Neural cell (in vitro differentiated cells): ENCODE measurements at regions not wholly inside any gene's neighbourhood (a gene's known extent, or its start where the extent isn't known, plus 50 kb on each side); places are given as distances from the start of the nearest gene placed in this dataset.

Source experiments
- H2AFZ ChIP-seq: fragments of 200-600, 300-800 bp; sonication (generic), shearing (Covaris generic); 2 replicates; pipeline ENCODE4 v1.6.0; 2014; ENCODE audit warnings: low read depth, mild to moderate bottlenecking, antibody characterized with exemption, low read length, moderate library complexity
- H3F3A ChIP-seq: fragments of 200-600 bp; shearing (Covaris generic); 2 replicates; pipeline ENCODE4 v1.6.1; 2016; ENCODE audit warnings: mild to moderate bottlenecking, moderate library complexity, mixed read lengths, antibody characterized with exemption, low read length; ENCODE audit not compliant: insufficient read depth, poor library complexity, severe bottlenecking
- H3K27ac ChIP-seq: fragments of 200-600, 300-800 bp; sonication (generic), shearing (Covaris generic); 2 replicates; pipeline ENCODE4 v1.5.1; 2014; ENCODE audit warnings: mild to moderate bottlenecking, low read length, moderate library complexity
- H3K27me3 ChIP-seq: fragments of 300-800, 200-600 bp; sonication (generic), shearing (Covaris generic); 2 replicates; pipeline ENCODE4 v1.6.0; 2014; ENCODE audit warnings: mild to moderate bottlenecking, low read depth, low read length, moderate library complexity; ENCODE audit not compliant: insufficient read depth
- H3K36me3 ChIP-seq: fragments of 300-800, 200-600 bp; sonication (generic), shearing (Covaris generic); 2 replicates; pipeline ENCODE4 v1.5.1; 2014; ENCODE audit warnings: mild to moderate bottlenecking, antibody characterized with exemption, low read length, moderate library complexity; ENCODE audit not compliant: insufficient read depth
- H3K4me2 ChIP-seq: fragments of 300-800, 200-600 bp; sonication (generic), shearing (Covaris generic); 2 replicates; pipeline ENCODE4 v1.6.0; 2014; ENCODE audit warnings: mild to moderate bottlenecking, low read length
- H3K4me3 ChIP-seq: fragments of 300-800, 200-600 bp; sonication (generic), shearing (Covaris generic); 2 replicates; pipeline ENCODE4 v1.5.1; 2014; ENCODE audit warnings: mild to moderate bottlenecking, low read length, moderate library complexity
- H3K79me2 ChIP-seq: fragments of 200-600 bp; shearing (Covaris generic); replicated peaks from 2 replicates; pipeline ENCODE4 v1.6.0; 2014; ENCODE audit warnings: mild to moderate bottlenecking, low read length, moderate library complexity; ENCODE audit not compliant: insufficient read depth
- H3K9ac ChIP-seq: fragments of 300-800, 200-600 bp; sonication (generic), shearing (Covaris generic); 2 replicates; pipeline ENCODE4 v1.6.1; 2016; ENCODE audit warnings: mild to moderate bottlenecking, low read length, mixed read lengths
- H3K9me2 ChIP-seq: fragments of 200-600 bp; shearing (Covaris generic); 2 replicates; pipeline ENCODE4 v1.6.1; 2016; ENCODE audit warnings: mild to moderate bottlenecking, low read length, mixed read lengths; ENCODE audit not compliant: insufficient read depth
- H3K9me3 ChIP-seq: fragments of 200-600, 300-800 bp; sonication (generic), shearing (Covaris generic); 2 replicates; pipeline ENCODE4 v1.6.1; 2016; ENCODE audit warnings: mild to moderate bottlenecking, mixed run types, low read length, moderate library complexity, mixed read lengths
- H4K20me1 ChIP-seq: fragments of 200-600 bp; shearing (Covaris generic); 2 replicates; pipeline ENCODE4 v1.6.1; 2016; ENCODE audit warnings: mild to moderate bottlenecking, mixed run types; ENCODE audit not compliant: insufficient read depth
- EP300 ChIP-seq: fragments of 450-650 bp; conservative IDR thresholded peaks from 2 replicates; pipeline ENCODE4 v1.6.1; 2014; ENCODE audit warnings: antibody characterized with exemption, mild to moderate bottlenecking, moderate library complexity; ENCODE audit not compliant: poor library complexity, severe bottlenecking
- EZH2 ChIP-seq: fragments of 200-600, 300-800 bp; shearing (Covaris generic), sonication (generic); IDR thresholded peaks from 2 replicates; pipeline ENCODE4 v1.6.1; 2014; ENCODE audit warnings: antibody characterized with exemption, low read length, borderline replicate concordance, mild to moderate bottlenecking; ENCODE audit not compliant: insufficient read depth, poor library complexity, severe bottlenecking
- MXI1 ChIP-seq: fragments of 450-650 bp; conservative IDR thresholded peaks from 2 replicates; pipeline ENCODE4 v1.6.1; 2014; ENCODE audit warnings: antibody characterized with exemption, mild to moderate bottlenecking; ENCODE audit not compliant: poor library complexity, severe bottlenecking
- POLR2AphosphoS5 ChIP-seq: IDR thresholded peaks from 2 replicates; pipeline ENCODE4 v1.6.1; 2012
- RAD21 ChIP-seq: fragments of 450-650 bp; conservative IDR thresholded peaks from 2 replicates; pipeline ENCODE4 v1.6.1; 2014; ENCODE audit warnings: antibody characterized with exemption, mild to moderate bottlenecking, moderate library complexity
- SMC3 ChIP-seq: fragments of 450-650 bp; conservative IDR thresholded peaks from 2 replicates; pipeline ENCODE4 v1.6.1; 2014; ENCODE audit warnings: antibody characterized with exemption, mild to moderate bottlenecking, moderate library complexity; ENCODE audit not compliant: poor library complexity
- TAF1 ChIP-seq: IDR thresholded peaks from 2 replicates; pipeline ENCODE4 v1.6.1; 2012; ENCODE audit warnings: low read depth
- TF ChIP-seq, protein P1 (sequence below): fragments of 450-650 bp; IDR thresholded peaks from 2 replicates; pipeline ENCODE4 v1.5.1; 2014; ENCODE audit warnings: antibody characterized with exemption, mild to moderate bottlenecking, moderate library complexity; ENCODE audit not compliant: poor library complexity, severe bottlenecking
- TF ChIP-seq, protein P2 (sequence below): IDR thresholded peaks from 2 replicates; pipeline ENCODE4 v1.6.1; 2012; ENCODE audit warnings: borderline replicate concordance

DNA sequence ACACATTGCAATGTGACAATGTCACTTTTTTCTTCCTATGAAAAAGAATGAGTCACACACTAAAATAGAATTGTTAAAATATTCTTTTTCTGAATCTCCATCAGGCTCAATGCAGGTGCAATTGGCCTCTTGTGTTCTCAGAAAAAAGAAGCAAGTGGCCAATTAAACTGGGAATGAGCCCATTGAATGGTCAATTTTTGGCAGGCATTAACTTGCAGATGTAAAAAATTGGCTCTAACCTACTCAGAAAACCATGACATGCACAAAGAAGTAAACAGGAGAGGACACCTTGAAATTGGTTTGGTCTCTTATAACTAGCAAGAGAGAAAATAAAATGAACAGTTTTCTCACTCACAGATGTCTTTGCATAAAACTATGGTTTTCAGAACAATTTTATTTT, 820.8 kb downstream of the TBL1XR1 start:
- Histone ChIP-seq H3K4me2 (no peak overlapping the region), H3K27ac (no peak overlapping the region), H3K4me3 (no peak overlapping the region), H3K9me2 (no peaks in the 10 kb centered on the region), H2AFZ (no peak overlapping the region), H3K27me3 (no peaks in the 10 kb centered on the region), H3K36me3 (no peaks in the 10 kb centered on the region), H3K9me3 (no peaks in the 10 kb centered on the region), H3K79me2 (no peaks in the 10 kb centered on the region), H4K20me1 (no peaks in the 10 kb centered on the region), H3K9ac (no peak overlapping the region), H3F3A (no peaks in the 10 kb centered on the region)
- TF ChIP-seq, protein P1, sequence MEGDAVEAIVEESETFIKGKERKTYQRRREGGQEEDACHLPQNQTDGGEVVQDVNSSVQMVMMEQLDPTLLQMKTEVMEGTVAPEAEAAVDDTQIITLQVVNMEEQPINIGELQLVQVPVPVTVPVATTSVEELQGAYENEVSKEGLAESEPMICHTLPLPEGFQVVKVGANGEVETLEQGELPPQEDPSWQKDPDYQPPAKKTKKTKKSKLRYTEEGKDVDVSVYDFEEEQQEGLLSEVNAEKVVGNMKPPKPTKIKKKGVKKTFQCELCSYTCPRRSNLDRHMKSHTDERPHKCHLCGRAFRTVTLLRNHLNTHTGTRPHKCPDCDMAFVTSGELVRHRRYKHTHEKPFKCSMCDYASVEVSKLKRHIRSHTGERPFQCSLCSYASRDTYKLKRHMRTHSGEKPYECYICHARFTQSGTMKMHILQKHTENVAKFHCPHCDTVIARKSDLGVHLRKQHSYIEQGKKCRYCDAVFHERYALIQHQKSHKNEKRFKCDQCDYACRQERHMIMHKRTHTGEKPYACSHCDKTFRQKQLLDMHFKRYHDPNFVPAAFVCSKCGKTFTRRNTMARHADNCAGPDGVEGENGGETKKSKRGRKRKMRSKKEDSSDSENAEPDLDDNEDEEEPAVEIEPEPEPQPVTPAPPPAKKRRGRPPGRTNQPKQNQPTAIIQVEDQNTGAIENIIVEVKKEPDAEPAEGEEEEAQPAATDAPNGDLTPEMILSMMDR: no peak
- TF ChIP-seq, protein P2, sequence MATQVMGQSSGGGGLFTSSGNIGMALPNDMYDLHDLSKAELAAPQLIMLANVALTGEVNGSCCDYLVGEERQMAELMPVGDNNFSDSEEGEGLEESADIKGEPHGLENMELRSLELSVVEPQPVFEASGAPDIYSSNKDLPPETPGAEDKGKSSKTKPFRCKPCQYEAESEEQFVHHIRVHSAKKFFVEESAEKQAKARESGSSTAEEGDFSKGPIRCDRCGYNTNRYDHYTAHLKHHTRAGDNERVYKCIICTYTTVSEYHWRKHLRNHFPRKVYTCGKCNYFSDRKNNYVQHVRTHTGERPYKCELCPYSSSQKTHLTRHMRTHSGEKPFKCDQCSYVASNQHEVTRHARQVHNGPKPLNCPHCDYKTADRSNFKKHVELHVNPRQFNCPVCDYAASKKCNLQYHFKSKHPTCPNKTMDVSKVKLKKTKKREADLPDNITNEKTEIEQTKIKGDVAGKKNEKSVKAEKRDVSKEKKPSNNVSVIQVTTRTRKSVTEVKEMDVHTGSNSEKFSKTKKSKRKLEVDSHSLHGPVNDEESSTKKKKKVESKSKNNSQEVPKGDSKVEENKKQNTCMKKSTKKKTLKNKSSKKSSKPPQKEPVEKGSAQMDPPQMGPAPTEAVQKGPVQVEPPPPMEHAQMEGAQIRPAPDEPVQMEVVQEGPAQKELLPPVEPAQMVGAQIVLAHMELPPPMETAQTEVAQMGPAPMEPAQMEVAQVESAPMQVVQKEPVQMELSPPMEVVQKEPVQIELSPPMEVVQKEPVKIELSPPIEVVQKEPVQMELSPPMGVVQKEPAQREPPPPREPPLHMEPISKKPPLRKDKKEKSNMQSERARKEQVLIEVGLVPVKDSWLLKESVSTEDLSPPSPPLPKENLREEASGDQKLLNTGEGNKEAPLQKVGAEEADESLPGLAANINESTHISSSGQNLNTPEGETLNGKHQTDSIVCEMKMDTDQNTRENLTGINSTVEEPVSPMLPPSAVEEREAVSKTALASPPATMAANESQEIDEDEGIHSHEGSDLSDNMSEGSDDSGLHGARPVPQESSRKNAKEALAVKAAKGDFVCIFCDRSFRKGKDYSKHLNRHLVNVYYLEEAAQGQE: no peak
- TF ChIP-seq SMC3 (no peak), POLR2AphosphoS5 (no peak), MXI1 (no peak), RAD21 (no peak), EZH2 (no peak), EP300 (no peak), TAF1 (no peak)

DNA sequence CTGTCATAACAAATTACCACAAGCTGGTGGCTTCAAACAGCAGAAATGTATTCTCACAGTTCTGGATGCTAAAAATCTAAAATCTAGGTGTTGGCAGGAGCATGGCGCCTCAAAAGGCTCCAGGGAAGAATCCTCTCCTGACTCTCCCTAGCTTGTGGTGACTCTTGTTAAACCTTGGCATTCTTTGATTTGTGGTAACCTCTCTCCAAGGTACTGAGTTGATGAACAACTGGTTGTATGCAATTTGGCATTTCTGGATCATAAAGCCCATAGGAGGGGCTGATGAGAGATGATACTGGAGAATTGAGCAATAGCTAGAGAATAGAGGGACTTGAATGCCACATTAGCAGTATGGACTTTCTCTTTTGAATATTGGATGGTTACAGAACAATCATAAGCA, 821.8 kb downstream of the TBL1XR1 start:
- Histone ChIP-seq H3K9me3 (no peaks in the 10 kb centered on the region), H4K20me1 (no peaks in the 10 kb centered on the region), H3K27me3 (no peaks in the 10 kb centered on the region), H3K79me2 (no peaks in the 10 kb centered on the region), H3K4me3 (no peak overlapping the region), H3K9me2 (no peaks in the 10 kb centered on the region), H3K36me3 (no peaks in the 10 kb centered on the region), H3F3A (no peaks in the 10 kb centered on the region), H2AFZ (no peak overlapping the region), H3K27ac (no peak overlapping the region), H3K9ac (no peak overlapping the region), H3K4me2 (no peak overlapping the region)
- TF ChIP-seq, protein P1: no peak
